Stomach (tissue), 4 donors: ENCODE measurements at regions not wholly inside any gene's neighbourhood (a gene's known extent, or its start where the extent isn't known, plus 50 kb on each side); places are given as distances from the start of the nearest gene placed in this dataset.

Experiments used
- EP300 ChIP-seq: sonication (generic); formaldehyde crosslinking; IDR thresholded peaks from one replicate; pipeline ENCODE4 v1.6.1; 2017; ENCODE audit warnings: antibody characterized with exemption
- POLR2A ChIP-seq, 4 donors: fragments of 450-650 bp; IDR thresholded peaks; one replicate each; pipeline ENCODE4 v1.6.1; 2016; ENCODE audit warnings: antibody characterized with exemption in 4 of 4, control low read depth in 2 of 4, mild to moderate bottlenecking in 1 of 4, moderate library complexity in 1 of 4
- TF ChIP-seq, protein P1 (sequence below), 7 experiments: fragments of 450-650 bp in 4 of 7; fragments of 200-600 bp in 3 of 7; sonication (generic) in 3 of 7; IDR thresholded peaks; one replicate each; pipeline ENCODE4 v1.5.1; 2016 to 2019; ENCODE audit warnings: antibody characterized with exemption in 7 of 7, control low read depth in 2 of 7, mild to moderate bottlenecking in 1 of 7

DNA sequence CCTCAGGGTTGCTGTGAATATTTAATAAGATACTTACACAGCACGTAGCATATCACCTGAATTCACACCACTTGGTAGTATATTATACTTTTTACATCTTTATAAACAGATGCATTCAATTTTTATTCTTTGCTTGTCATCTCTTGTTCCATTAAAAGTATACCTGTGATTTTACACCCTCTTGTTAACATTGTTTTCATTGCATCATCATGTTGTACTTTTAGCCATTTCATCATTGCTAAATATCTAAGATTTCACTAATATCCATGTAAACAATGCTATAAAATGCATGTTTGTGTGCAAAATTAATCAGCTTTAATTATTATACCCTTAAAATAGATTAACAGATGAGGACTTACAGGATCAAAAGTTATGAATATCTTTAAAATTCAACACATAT, 155.3 kb downstream of the MEX3B start:
- TF ChIP-seq, protein P1, sequence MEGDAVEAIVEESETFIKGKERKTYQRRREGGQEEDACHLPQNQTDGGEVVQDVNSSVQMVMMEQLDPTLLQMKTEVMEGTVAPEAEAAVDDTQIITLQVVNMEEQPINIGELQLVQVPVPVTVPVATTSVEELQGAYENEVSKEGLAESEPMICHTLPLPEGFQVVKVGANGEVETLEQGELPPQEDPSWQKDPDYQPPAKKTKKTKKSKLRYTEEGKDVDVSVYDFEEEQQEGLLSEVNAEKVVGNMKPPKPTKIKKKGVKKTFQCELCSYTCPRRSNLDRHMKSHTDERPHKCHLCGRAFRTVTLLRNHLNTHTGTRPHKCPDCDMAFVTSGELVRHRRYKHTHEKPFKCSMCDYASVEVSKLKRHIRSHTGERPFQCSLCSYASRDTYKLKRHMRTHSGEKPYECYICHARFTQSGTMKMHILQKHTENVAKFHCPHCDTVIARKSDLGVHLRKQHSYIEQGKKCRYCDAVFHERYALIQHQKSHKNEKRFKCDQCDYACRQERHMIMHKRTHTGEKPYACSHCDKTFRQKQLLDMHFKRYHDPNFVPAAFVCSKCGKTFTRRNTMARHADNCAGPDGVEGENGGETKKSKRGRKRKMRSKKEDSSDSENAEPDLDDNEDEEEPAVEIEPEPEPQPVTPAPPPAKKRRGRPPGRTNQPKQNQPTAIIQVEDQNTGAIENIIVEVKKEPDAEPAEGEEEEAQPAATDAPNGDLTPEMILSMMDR (IDR thresholded peaks at IDR 0.05) = no peak
- TF ChIP-seq EP300 = no peak
- no peak for TF ChIP-seq POLR2A (IDR thresholded peaks at IDR 0.05)
